Heart left ventricle (tissue), 13 donors: ENCODE measurements at regions not wholly inside any gene's neighbourhood (a gene's known extent, or its start where the extent isn't known, plus 50 kb on each side); places are given as distances from the start of the nearest gene placed in this dataset.

Source experiments
- POLR2A ChIP-seq, 2 donors: fragments of 450-650 bp; IDR thresholded peaks; one replicate each; pipeline ENCODE4 v1.6.1; 2017; ENCODE audit warnings: antibody characterized with exemption in 2 of 2, mild to moderate bottlenecking in 2 of 2, moderate library complexity in 2 of 2
- TF ChIP-seq, protein P1 (sequence below), 12 donors: fragments of 200-600 bp; sonication (generic) in 4 of 12; IDR thresholded peaks; one replicate each; pipeline versions ENCODE4 v1.5.0 to v1.8.0; 2018 to 2022; ENCODE audit warnings: antibody characterized with exemption in 12 of 12, mild to moderate bottlenecking in 5 of 12
- donor health status: ischemic (EF 13 %, LVEDD 7.1; RV severe dilation, severe dysfunction).
- donor health status: DM: no; HTN: yes; CAD: no.
- donor health status: DM: no; HTN: no; CAD: no.
- donor health status: ischemic (EF 25% LVEDD 6.9; RV normal size, moderate dysfunction).
- donor health status: ischemic (EF 25% LVEDD 5.7; RV mildly dilated, moderate dysfunction).
- donor health status: ischemic (EF 35%, LVEDD 5.7; RV mildly dilated, moderate dysfunction).
- donor health status: nonischemic (EF 11% LVEDD 7.7; RV severe dilation, severe dysfunction).
- donor health status: DM: yes; HTN: yes; CAD: no.
- donor health status: PGD.
- donor health status: ischemic (EF 29% LVEDD 5.4; RV normal size, mild dysfunction).
- donor health status: nonischemic (EF 23%, LVEDD 6.1; RV moderate dilation, normal function).

DNA sequence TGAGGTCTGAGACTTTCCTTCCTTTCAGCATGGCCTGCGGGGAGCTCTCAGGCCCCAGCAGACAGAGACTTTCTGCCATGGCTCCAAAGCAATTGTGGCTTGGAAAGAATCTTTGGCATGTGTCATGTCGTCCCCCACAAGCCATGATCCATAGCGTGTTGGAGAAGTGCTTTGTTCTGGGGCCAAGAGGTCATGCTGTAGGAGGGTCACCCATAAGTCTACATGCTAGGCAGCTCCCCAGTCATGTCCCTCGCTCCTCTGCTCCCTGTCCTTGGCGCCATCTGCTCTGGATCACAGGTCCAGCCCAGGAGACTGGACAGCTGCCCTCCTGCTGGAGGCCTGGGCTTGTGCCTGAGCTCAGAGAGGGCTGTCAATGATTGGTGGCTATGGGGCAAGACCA is 78.8 kb upstream of the LCLAT1 start:
- TF ChIP-seq, protein P1, sequence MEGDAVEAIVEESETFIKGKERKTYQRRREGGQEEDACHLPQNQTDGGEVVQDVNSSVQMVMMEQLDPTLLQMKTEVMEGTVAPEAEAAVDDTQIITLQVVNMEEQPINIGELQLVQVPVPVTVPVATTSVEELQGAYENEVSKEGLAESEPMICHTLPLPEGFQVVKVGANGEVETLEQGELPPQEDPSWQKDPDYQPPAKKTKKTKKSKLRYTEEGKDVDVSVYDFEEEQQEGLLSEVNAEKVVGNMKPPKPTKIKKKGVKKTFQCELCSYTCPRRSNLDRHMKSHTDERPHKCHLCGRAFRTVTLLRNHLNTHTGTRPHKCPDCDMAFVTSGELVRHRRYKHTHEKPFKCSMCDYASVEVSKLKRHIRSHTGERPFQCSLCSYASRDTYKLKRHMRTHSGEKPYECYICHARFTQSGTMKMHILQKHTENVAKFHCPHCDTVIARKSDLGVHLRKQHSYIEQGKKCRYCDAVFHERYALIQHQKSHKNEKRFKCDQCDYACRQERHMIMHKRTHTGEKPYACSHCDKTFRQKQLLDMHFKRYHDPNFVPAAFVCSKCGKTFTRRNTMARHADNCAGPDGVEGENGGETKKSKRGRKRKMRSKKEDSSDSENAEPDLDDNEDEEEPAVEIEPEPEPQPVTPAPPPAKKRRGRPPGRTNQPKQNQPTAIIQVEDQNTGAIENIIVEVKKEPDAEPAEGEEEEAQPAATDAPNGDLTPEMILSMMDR (IDR thresholded peaks at IDR 0.05) = no peak
- TF ChIP-seq POLR2A (IDR thresholded peaks at IDR 0.05) = no peak
